ENCODE measurements at regions not wholly inside any gene's neighbourhood (a gene's known extent, or its start where the extent isn't known, plus 50 kb on each side); places are given as distances from the start of the nearest gene placed in this dataset.

- peaks cover 12 to 14% of the 10 kb centered on the region in 2 donors for H3K27me3 ChIP-seq (ENCODE audit: control insufficient read depth in 1 of 2, insufficient read depth in 2 of 2, low read length in 2 of 2)
- no peaks in the 10 kb centered on the region for H3K36me3 ChIP-seq (ENCODE audit: insufficient read depth, low read length)
- H3K4me3 ChIP-seq (ENCODE audit: low read depth in 1 of 2, low read length in 2 of 2), result peak overlapping the region; percentile 45 to 78
- no peak overlapping the region for H3K9ac ChIP-seq (ENCODE audit: low read length)
- H3K4me1 ChIP-seq (ENCODE audit: insufficient read depth, low read length), result peaks cover 12% of the 10 kb centered on the region
- no peaks in the 10 kb centered on the region for H3K9me3 ChIP-seq (ENCODE audit: low read length)
- H3K27ac ChIP-seq (ENCODE audit: low read depth, low read length), result peak overlapping the region; percentile 53
Measured at GRCh38 chr13:50080911-50081678, 65.9 kb downstream of the KCNRG start.

- peak overlapping the region; percentile 74 for H3K27ac ChIP-seq (ENCODE audit: low read depth, low read length)
- peaks cover 12% of the 10 kb centered on the region for H3K4me1 ChIP-seq (ENCODE audit: insufficient read depth, low read length)
- H3K27me3 ChIP-seq (ENCODE audit: control insufficient read depth in 1 of 2, insufficient read depth in 2 of 2, low read length in 2 of 2), result peaks cover 12 to 14% of the 10 kb centered on the region in 2 donors
- H3K9me3 ChIP-seq (ENCODE audit: low read length), result no peaks in the 10 kb centered on the region
- peak overlapping the region; percentile 12 for H3K9ac ChIP-seq (ENCODE audit: low read length)
- no peaks in the 10 kb centered on the region for H3K36me3 ChIP-seq (ENCODE audit: insufficient read depth, low read length)
- H3K4me3 ChIP-seq (ENCODE audit: low read depth in 1 of 2, low read length in 2 of 2), result peak overlapping the region; percentile 45 to 78
Measured at GRCh38 chr13:50081679-50082425, 66.6 kb downstream of the KCNRG start.

GRCh38 chr13:50082426-50083281 lies 67.4 kb downstream of the KCNRG start:
- peak overlapping the region; percentile 22 to 78 for H3K4me3 ChIP-seq (ENCODE audit: low read depth in 1 of 2, low read length in 2 of 2)
- peaks cover 12% of the 10 kb centered on the region for H3K4me1 ChIP-seq (ENCODE audit: insufficient read depth, low read length)
- H3K36me3 ChIP-seq (ENCODE audit: insufficient read depth, low read length), result no peaks in the 10 kb centered on the region
- peak overlapping the region; percentile 74 for H3K27ac ChIP-seq (ENCODE audit: low read depth, low read length)
- peaks cover 12 to 14% of the 10 kb centered on the region in 2 donors for H3K27me3 ChIP-seq (ENCODE audit: control insufficient read depth in 1 of 2, insufficient read depth in 2 of 2, low read length in 2 of 2)
- peak overlapping the region; percentile 12 for H3K9ac ChIP-seq (ENCODE audit: low read length)
- no peaks in the 10 kb centered on the region for H3K9me3 ChIP-seq (ENCODE audit: low read length)

GRCh38 chr13:50085063-50085462 lies 69.8 kb downstream of the KCNRG start:
- Histone ChIP-seq H3K4me1 (ENCODE audit: insufficient read depth, low read length) (peaks cover 9% of the 10 kb centered on the region), H3K27ac (ENCODE audit: low read depth, low read length) (no peak overlapping the region), H3K4me3 (ENCODE audit: low read depth in 1 of 2, low read length in 2 of 2) (no peak overlapping the region), H3K9me3 (ENCODE audit: low read length) (no peaks in the 10 kb centered on the region), H3K9ac (ENCODE audit: low read length) (no peak overlapping the region), H3K36me3 (ENCODE audit: insufficient read depth, low read length) (no peaks in the 10 kb centered on the region), H3K27me3 (ENCODE audit: control insufficient read depth in 1 of 2, insufficient read depth in 2 of 2, low read length in 2 of 2) (peaks cover 3 to 7% of the 10 kb centered on the region in 2 donors)

- no peak overlapping the region for H3K9ac ChIP-seq (ENCODE audit: low read length)
- no peaks in the 10 kb centered on the region for H3K9me3 ChIP-seq (ENCODE audit: low read length)
- no peaks in the 10 kb centered on the region for H3K36me3 ChIP-seq (ENCODE audit: insufficient read depth, low read length)
- H3K4me3 ChIP-seq (ENCODE audit: low read depth in 1 of 2, low read length in 2 of 2), result no peak overlapping the region
- peaks cover 3% of the 10 kb centered on the region for H3K4me1 ChIP-seq (ENCODE audit: insufficient read depth, low read length)
- H3K27ac ChIP-seq (ENCODE audit: low read depth, low read length), result no peak overlapping the region
- H3K27me3 ChIP-seq (ENCODE audit: control insufficient read depth in 1 of 2, insufficient read depth in 2 of 2, low read length in 2 of 2), result no peaks in the 10 kb centered on the region
Measured at GRCh38 chr13:50089633-50090032, 74.4 kb downstream of the KCNRG start.

- H3K27ac ChIP-seq (ENCODE audit: low read depth, low read length), result no peak overlapping the region
- H3K36me3 ChIP-seq (ENCODE audit: insufficient read depth, low read length), result no peaks in the 10 kb centered on the region
Measured at GRCh38 chr13:50090211-50090610, 75.0 kb downstream of the KCNRG start.

GRCh38 chr13:50094615-50095293 lies 79.5 kb downstream of the KCNRG start:
- no peak overlapping the region for H3K4me3 ChIP-seq (ENCODE audit: low read depth in 1 of 2, low read length in 2 of 2)
- no peaks in the 10 kb centered on the region for H3K4me1 ChIP-seq (ENCODE audit: insufficient read depth, low read length)
- no peak overlapping the region for H3K9ac ChIP-seq (ENCODE audit: low read length)
- H3K9me3 ChIP-seq (ENCODE audit: low read length), result no peaks in the 10 kb centered on the region
- H3K27ac ChIP-seq (ENCODE audit: low read depth, low read length), result no peak overlapping the region
- no peaks in the 10 kb centered on the region for H3K27me3 ChIP-seq (ENCODE audit: control insufficient read depth in 1 of 2, insufficient read depth in 2 of 2, low read length in 2 of 2)
- H3K36me3 ChIP-seq (ENCODE audit: insufficient read depth, low read length), result no peaks in the 10 kb centered on the region

More at GRCh38 chr13:50090211-50090610, 75.0 kb downstream of the KCNRG start:
- H3K4me1 ChIP-seq (ENCODE audit: insufficient read depth, low read length), result peaks cover 1% of the 10 kb centered on the region
- H3K9ac ChIP-seq (ENCODE audit: low read length), result no peak overlapping the region
- no peaks in the 10 kb centered on the region for H3K27me3 ChIP-seq (ENCODE audit: control insufficient read depth in 1 of 2, insufficient read depth in 2 of 2, low read length in 2 of 2)
- H3K9me3 ChIP-seq (ENCODE audit: low read length), result no peaks in the 10 kb centered on the region
- no peak overlapping the region for H3K4me3 ChIP-seq (ENCODE audit: low read depth in 1 of 2, low read length in 2 of 2)

GRCh38 chr13:50098693-50099092 lies 83.4 kb downstream of the KCNRG start:
- Histone ChIP-seq H3K27me3 (ENCODE audit: control insufficient read depth in 1 of 2, insufficient read depth in 2 of 2, low read length in 2 of 2) (no peaks in the 10 kb centered on the region), H3K9ac (ENCODE audit: low read length) (no peak overlapping the region), H3K4me1 (ENCODE audit: insufficient read depth, low read length) (no peaks in the 10 kb centered on the region), H3K36me3 (ENCODE audit: insufficient read depth, low read length) (no peaks in the 10 kb centered on the region), H3K27ac (ENCODE audit: low read depth, low read length) (no peak overlapping the region), H3K9me3 (ENCODE audit: low read length) (no peaks in the 10 kb centered on the region), H3K4me3 (ENCODE audit: low read depth in 1 of 2, low read length in 2 of 2) (no peak overlapping the region)

- H3K9me3 ChIP-seq (ENCODE audit: low read length), result no peaks in the 10 kb centered on the region
- no peak overlapping the region for H3K27ac ChIP-seq (ENCODE audit: low read depth, low read length)
- no peak overlapping the region for H3K9ac ChIP-seq (ENCODE audit: low read length)
- no peaks in the 10 kb centered on the region for H3K4me1 ChIP-seq (ENCODE audit: insufficient read depth, low read length)
- no peaks in the 10 kb centered on the region for H3K27me3 ChIP-seq (ENCODE audit: control insufficient read depth in 1 of 2, insufficient read depth in 2 of 2, low read length in 2 of 2)
- no peaks in the 10 kb centered on the region for H3K36me3 ChIP-seq (ENCODE audit: insufficient read depth, low read length)
- H3K4me3 ChIP-seq (ENCODE audit: low read depth in 1 of 2, low read length in 2 of 2), result no peak overlapping the region
Measured at GRCh38 chr13:50099473-50099872, 84.2 kb downstream of the KCNRG start.

GRCh38 chr13:50101590-50101989 lies 86.3 kb downstream of the KCNRG start:
- no peak overlapping the region for H3K4me3 ChIP-seq (ENCODE audit: low read depth in 1 of 2, low read length in 2 of 2)
- H3K9ac ChIP-seq (ENCODE audit: low read length), result no peak overlapping the region
- H3K4me1 ChIP-seq (ENCODE audit: insufficient read depth, low read length), result no peaks in the 10 kb centered on the region
- no peaks in the 10 kb centered on the region for H3K9me3 ChIP-seq (ENCODE audit: low read length)
- H3K27me3 ChIP-seq (ENCODE audit: control insufficient read depth in 1 of 2, insufficient read depth in 2 of 2, low read length in 2 of 2), result no peaks in the 10 kb centered on the region
- H3K36me3 ChIP-seq (ENCODE audit: insufficient read depth, low read length), result no peaks in the 10 kb centered on the region
- no peak overlapping the region for H3K27ac ChIP-seq (ENCODE audit: low read depth, low read length)

GRCh38 chr13:50104493-50104892 lies 89.2 kb downstream of the KCNRG start:
- no peaks in the 10 kb centered on the region for H3K27me3 ChIP-seq (ENCODE audit: control insufficient read depth in 1 of 2, insufficient read depth in 2 of 2, low read length in 2 of 2)
- no peak overlapping the region for H3K27ac ChIP-seq (ENCODE audit: low read depth, low read length)
- H3K4me3 ChIP-seq (ENCODE audit: low read depth in 1 of 2, low read length in 2 of 2), result no peak overlapping the region
- H3K9ac ChIP-seq (ENCODE audit: low read length), result no peak overlapping the region
- no peaks in the 10 kb centered on the region for H3K36me3 ChIP-seq (ENCODE audit: insufficient read depth, low read length)
- H3K4me1 ChIP-seq (ENCODE audit: insufficient read depth, low read length), result no peaks in the 10 kb centered on the region
- no peaks in the 10 kb centered on the region for H3K9me3 ChIP-seq (ENCODE audit: low read length)

Data from muscle layer of colon (tissue), 2 donors.